ENCODE measurements at regions not wholly inside any gene's neighbourhood (a gene's known extent, or its start where the extent isn't known, plus 50 kb on each side); places are given as distances from the start of the nearest gene placed in this dataset.

GRCh38 chr13:67971291-67971690 is 741.2 kb upstream of the PCDH9 start:
- TF ChIP-seq ZBTB7A (IDR thresholded peaks at IDR 0.05; ENCODE audit: borderline replicate concordance, control insufficient read depth, low read depth, low read length) (no peak), RBM39 (optimal IDR thresholded peaks at IDR 0.05; ENCODE audit: low read depth, low read length) (no peak), TAF1 (IDR thresholded peaks at IDR 0.05; ENCODE audit: control insufficient read depth, extremely low read depth, insufficient read depth, low read length, severe bottlenecking) (no peak), ZEB2 (IDR thresholded peaks at IDR 0.05) (no peak), CTCF (IDR thresholded peaks at IDR 0.05 in 2 of 3, conservative IDR thresholded peaks at IDR 0.05 in 1 of 3; ENCODE audit: insufficient read depth in 2 of 3, low read depth in 1 of 3, low read length in 3 of 3) (no peak), SIN3A (IDR thresholded peaks at IDR 0.05; ENCODE audit: borderline replicate concordance in 2 of 2, control insufficient read depth in 1 of 2, low read depth in 2 of 2, low read length in 2 of 2) (no peak), KDM1A (IDR thresholded peaks at IDR 0.05) (no peak)

Measured in K562 (cell line).